Muscle of arm (tissue), 1 donor: ENCODE measurements at regions not wholly inside any gene's neighbourhood (a gene's known extent, or its start where the extent isn't known, plus 50 kb on each side); places are given as distances from the start of the nearest gene placed in this dataset.
A peak's percentile ranks its signal among the peaks of the same experiment; 100 is the strongest.

ENCODE experiments used
- DNase-seq: peaks from one replicate; pipeline ENCODE4 v3.0.0-alpha.2; 2013

GRCh38 chr2:106572541-106573450 is 85.6 kb downstream of the CD8B2 start:
- no peak for DNase-seq

- no peak for DNase-seq
Measured at GRCh38 chr2:106573773-106574172, 86.6 kb downstream of the CD8B2 start.

- DNase-seq = peak; percentile 55
Measured at GRCh38 chr2:106575955-106576354, 88.8 kb downstream of the CD8B2 start.

- no peak for DNase-seq
Measured at GRCh38 chr2:106577255-106577651, 90.1 kb downstream of the CD8B2 start.

DNA sequence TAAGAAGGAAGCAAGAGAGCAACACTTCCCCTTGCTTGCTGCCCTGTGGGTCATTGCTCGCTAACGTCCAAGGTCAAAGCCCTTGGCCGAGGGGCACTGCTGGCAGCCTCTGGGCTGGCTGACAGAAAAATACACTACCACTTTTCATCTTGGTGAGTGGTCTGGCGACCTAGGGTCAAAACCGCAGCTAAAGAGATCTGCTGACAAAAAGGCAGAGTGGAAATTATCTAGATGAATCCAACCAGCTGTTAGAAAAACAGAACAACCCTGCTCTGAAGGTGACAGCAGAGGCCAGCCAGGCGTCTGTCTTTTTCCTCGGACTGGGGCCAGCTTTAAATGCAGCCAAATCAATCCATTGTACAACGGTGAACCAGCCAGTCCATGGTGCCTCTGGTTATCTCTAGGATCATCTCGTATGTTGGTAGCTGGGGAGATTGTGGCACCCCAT is 92.6 kb downstream of the CD8B2 start:
- DNase-seq = no peak

DNA sequence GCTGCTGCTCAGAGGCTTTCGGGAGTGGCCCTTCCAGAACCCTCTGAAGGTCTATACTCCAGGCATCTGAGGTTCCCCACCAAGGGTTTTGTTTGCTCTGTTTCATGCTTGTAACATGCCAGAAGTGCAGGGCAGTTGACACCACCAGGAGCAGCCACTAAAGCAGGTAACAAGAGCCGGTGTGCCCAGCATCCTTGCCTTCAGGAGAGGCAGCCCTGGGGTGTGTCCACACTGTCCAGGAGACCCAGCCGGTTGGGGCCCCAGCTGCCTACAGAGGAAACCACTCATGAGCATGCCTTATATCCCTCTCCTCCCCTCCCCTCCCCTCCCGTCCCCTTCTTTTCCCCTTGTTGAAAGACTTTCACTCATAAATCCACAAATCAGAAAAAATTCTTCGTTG is 93.1 kb downstream of the CD8B2 start:
- DNase-seq = no peak

GRCh38 chr2:106581328-106581727 is 94.2 kb downstream of the CD8B2 start:
- DNase-seq = no peak

DNA sequence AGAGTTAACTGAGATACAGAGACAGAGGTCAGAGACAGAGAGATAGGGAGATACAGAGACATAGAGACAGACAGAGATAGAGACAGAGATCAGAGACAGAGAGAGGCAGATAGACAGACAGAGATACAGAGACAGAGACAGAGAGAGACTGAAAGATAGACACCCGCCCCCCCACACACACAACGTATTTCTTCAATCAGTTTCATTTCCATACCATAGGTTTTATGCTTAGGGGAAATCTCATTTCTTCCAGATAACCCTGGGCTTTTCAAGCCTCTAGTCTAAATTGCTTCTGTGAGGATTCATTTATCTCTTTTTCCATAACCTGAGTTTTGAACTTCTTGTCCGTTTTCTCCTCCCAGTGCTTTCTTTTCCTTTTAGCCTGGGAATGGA is 94.6 kb downstream of the CD8B2 start:
- DNase-seq = no peak

GRCh38 chr2:106582148-106583143 is 95.3 kb downstream of the CD8B2 start:
- DNase-seq = peak; percentile 87

- no peak for DNase-seq
Measured at GRCh38 chr2:106584304-106584954, 97.3 kb downstream of the CD8B2 start.

DNA sequence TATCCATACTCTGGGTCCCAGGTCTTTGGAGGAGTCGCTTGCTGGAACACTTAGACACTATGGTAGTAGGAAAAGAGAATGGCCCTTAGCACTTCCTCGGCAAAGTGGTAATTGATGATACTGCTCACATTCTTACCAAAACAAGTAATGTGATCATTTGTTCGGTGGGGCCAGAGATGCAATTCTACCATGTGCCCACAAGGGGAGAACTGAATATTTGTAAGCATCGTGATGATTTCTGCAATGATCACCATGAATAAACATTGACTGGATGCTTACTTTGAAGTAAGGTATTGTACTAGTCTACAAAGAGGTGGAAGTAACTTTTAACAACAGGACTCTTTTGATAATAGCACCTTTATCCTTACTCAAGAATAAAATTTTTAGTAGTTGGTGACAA is 109.7 kb downstream of the CD8B2 start:
- DNase-seq = no peak

- no peak for DNase-seq
Measured at GRCh38 chr2:106599540-106599939, 112.4 kb downstream of the CD8B2 start.

- no peak for DNase-seq
Measured at GRCh38 chr2:106602042-106602441, 114.9 kb downstream of the CD8B2 start.

GRCh38 chr2:106606652-106607051 is 119.5 kb downstream of the CD8B2 start:
- DNase-seq = no peak

GRCh38 chr2:106607371-106607770 is 120.2 kb downstream of the CD8B2 start:
- DNase-seq = no peak

GRCh38 chr2:106609780-106610179 is 122.6 kb downstream of the CD8B2 start:
- DNase-seq = no peak

DNA sequence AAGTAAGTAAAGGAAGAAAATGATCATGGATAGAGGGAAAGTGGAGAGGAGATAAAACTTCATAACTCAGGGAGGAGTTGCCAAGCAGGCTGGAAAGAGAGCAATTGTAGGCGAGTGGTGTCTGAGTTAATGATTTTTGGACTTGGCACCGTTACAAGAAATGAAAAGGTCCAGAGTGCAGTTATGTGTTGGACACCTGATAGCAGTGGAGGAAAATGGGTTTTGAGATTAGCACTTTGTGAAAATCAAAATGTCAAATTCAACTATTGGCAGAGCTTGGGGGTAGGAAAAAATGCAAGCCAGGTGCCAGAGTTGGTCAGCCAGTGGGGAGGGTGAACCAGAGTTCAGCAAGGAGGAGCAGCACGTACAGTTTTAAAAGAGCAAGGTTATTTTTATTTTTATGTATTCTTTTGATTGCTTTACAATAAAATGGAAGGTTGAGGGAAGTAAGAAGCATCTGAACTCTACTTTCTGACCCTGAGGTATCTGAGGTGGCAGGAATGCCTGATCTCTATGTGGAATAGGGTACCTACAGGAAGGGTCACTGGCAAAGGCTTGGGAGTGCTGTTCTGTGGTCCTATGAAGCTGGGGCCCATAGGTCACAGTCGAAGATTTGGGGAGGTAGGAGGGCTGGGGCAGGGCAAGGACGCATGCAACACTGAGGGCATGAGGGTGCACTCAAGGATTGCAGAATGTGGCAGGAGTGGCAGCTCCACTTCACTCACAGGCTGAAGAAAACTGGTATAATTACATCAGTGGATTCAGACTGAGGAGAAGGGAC is 127.5 kb downstream of the CD8B2 start:
- no peak for DNase-seq

GRCh38 chr2:106618614-106619013 is 131.4 kb downstream of the CD8B2 start:
- no peak for DNase-seq

DNA sequence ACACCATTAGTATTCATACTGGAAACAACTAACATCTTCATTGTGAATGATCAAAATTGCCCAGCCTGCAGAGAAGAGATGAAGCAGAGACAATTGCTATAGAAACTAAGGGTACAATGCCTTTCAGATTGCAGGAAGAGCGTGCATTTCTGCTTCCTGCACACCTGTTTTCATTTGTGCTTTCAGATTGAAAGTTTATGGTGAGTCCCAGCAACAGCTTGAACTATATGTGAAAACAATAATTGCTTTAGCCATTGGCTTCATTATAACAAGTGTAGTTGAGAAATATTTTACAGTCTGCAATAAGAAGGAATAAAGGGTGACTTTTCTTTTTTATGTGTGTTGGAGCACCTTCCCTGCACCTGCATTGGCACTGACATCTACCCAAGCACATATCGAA is 136.3 kb downstream of the CD8B2 start:
- DNase-seq = no peak

DNA sequence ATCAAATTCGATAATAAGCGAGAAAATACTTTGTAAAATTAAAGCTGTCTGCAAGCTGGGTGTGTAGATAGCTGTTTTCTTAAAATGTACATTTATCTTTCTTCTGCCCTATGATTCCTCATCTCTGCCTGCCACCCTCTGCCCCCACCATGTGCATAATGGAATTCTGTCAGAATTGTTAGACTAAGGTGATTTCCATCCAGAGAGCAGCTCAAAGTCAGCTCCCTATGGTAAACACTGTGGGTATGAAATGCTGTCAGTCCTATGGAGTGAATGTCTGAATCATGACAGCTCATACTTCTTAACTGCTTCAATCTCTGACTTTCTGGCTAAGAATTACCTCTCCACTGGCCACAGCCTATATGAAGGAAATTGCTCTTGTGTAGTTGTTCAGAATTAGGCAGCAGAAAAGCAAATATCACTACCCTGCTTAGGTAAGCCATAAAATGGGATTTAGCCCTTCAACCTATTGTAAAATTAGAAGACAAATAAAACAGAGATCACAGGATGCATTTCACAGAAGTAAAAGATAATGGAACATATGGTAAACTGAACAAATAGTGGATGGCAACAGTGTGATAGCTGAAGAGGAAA is 137.7 kb downstream of the CD8B2 start:
- DNase-seq = no peak

DNA sequence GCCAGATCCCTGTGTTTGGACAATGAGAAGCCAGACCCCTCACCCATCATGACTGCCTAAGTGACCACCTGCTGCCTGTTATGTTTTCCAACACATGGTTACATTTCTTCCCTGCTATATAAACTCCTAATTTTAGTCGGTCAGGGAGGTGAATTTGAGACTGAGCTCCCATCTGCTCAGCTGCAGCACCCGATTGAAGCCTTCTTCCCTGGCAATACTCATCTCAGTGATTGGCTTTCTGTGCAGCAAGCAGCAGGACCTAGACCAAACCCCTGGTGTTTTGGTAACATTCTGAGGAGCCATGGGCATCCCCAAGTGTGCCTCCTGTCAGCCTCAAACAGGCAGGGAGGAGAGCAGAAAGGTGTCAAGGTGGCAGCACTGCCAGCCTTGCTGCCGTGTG is 141.2 kb downstream of the CD8B2 start:
- DNase-seq = no peak
